ENCODE measurements at regions not wholly inside any gene's neighbourhood (a gene's known extent, or its start where the extent isn't known, plus 50 kb on each side); places are given as distances from the start of the nearest gene placed in this dataset.

GRCh38 chr6:120303527-120303926 is 954.0 kb upstream of the MAN1A1 start:
- TF ChIP-seq, protein P1, sequence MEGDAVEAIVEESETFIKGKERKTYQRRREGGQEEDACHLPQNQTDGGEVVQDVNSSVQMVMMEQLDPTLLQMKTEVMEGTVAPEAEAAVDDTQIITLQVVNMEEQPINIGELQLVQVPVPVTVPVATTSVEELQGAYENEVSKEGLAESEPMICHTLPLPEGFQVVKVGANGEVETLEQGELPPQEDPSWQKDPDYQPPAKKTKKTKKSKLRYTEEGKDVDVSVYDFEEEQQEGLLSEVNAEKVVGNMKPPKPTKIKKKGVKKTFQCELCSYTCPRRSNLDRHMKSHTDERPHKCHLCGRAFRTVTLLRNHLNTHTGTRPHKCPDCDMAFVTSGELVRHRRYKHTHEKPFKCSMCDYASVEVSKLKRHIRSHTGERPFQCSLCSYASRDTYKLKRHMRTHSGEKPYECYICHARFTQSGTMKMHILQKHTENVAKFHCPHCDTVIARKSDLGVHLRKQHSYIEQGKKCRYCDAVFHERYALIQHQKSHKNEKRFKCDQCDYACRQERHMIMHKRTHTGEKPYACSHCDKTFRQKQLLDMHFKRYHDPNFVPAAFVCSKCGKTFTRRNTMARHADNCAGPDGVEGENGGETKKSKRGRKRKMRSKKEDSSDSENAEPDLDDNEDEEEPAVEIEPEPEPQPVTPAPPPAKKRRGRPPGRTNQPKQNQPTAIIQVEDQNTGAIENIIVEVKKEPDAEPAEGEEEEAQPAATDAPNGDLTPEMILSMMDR (IDR thresholded peaks at IDR 0.05) = no peak
- TF ChIP-seq POLR2AphosphoS5 (IDR thresholded peaks at IDR 0.05) (no peak), POLR2A (IDR thresholded peaks at IDR 0.05) (no peak), EP300 (IDR thresholded peaks at IDR 0.05) (no peak)

Data from gastroesophageal sphincter (tissue), 3 donors.